ENCODE measurements at regions not wholly inside any gene's neighbourhood (a gene's known extent, or its start where the extent isn't known, plus 50 kb on each side); places are given as distances from the start of the nearest gene placed in this dataset.

- Histone ChIP-seq H3K18ac (ENCODE audit: extremely low read depth, low read length) (no peak overlapping the region), H3K56ac (replicated peaks; ENCODE audit: insufficient read length, low read depth, low read length) (no peak overlapping the region), H3K4me1 (replicated peaks in 1 of 4; ENCODE audit: control insufficient read depth in 3 of 4, insufficient read depth in 4 of 4, low read length in 3 of 4) (no peaks in the 10 kb centered on the region), H2BK5ac (ENCODE audit: low read depth, low read length) (no peak overlapping the region), H2BK20ac (ENCODE audit: low read length) (no peak overlapping the region), H4K91ac (replicated peaks; ENCODE audit: insufficient read length, low read length) (no peak overlapping the region), H3K36me3 (ENCODE audit: control insufficient read depth in 2 of 4, insufficient read depth in 4 of 4, low read length in 3 of 4) (no peaks in the 10 kb centered on the region), H3K14ac (ENCODE audit: insufficient read length) (no peak overlapping the region), H2AK5ac (ENCODE audit: low read depth, low read length) (no peak overlapping the region), H3K27ac (ENCODE audit: low read depth, low read length) (no peak overlapping the region), H2BK12ac (ENCODE audit: low read depth, low read length) (no peak overlapping the region), H3K9ac (replicated peaks in 1 of 4; ENCODE audit: extremely low read depth in 1 of 4, low read depth in 3 of 4, low read length in 3 of 4) (no peak overlapping the region), H2BK15ac (ENCODE audit: low read length) (no peak overlapping the region), H3K79me2 (ENCODE audit: control insufficient read depth in 1 of 2, insufficient read depth in 2 of 2, low read length in 2 of 2) (no peaks in the 10 kb centered on the region), H4K5ac (ENCODE audit: insufficient read length, low read depth, low read length) (no peak overlapping the region), H3K79me1 (ENCODE audit: low read depth, low read length) (no peaks in the 10 kb centered on the region), H2BK120ac (replicated peaks; ENCODE audit: low read depth, low read length) (no peak overlapping the region), H2AFZ (ENCODE audit: low read length) (no peak overlapping the region), H4K8ac (ENCODE audit: extremely low read depth, insufficient read depth, low read length) (no peak overlapping the region), H3K27me3 (replicated peaks in 1 of 4; ENCODE audit: control insufficient read depth in 3 of 4, extremely low read depth in 1 of 4, insufficient read depth in 3 of 4, low read length in 3 of 4) (no peaks in the 10 kb centered on the region), H3K23ac (ENCODE audit: insufficient read length) (no peak overlapping the region), H3K23me2 (ENCODE audit: low read depth, low read length) (no peaks in the 10 kb centered on the region), H3K4ac (replicated peaks; ENCODE audit: insufficient read length, low read depth, low read length) (no peak overlapping the region), H3K4me2 (ENCODE audit: insufficient read depth in 1 of 2, low read depth in 2 of 2, low read length in 2 of 2) (no peak overlapping the region), H3K9me3 (ENCODE audit: insufficient read depth in 2 of 2, low read depth in 1 of 2, low read length in 1 of 2) (no peaks in the 10 kb centered on the region), H3K4me3 (ENCODE audit: extremely low read depth in 1 of 4, insufficient read depth in 2 of 4, low read depth in 3 of 4, low read length in 4 of 4) (no peak overlapping the region), H4K20me1 (replicated peaks in 1 of 2; ENCODE audit: control insufficient read depth in 1 of 2, insufficient read depth in 2 of 2, low read length in 2 of 2) (no peaks in the 10 kb centered on the region)
- WGBS, 2 experiments (ENCODE audit: extremely low coverage in 1 of 2, insufficient coverage in 1 of 2, insufficient read length in 1 of 2, insufficient replicate concordance in 2 of 2, low coverage in 1 of 2, low lambda C conversion rate in 2 of 2, missing lambda C conversion rate in 1 of 2), result 94% methylated on average over 4 of the region's 4 CpGs; no CpG with 5 or more reads in 1 of the 2 experiments
- CTCF ChIA-PET (ENCODE audit: partially characterized antibody), result no interaction called here
- POLR2A ChIA-PET (ENCODE audit: partially characterized antibody), result no interaction called here
- no peak for DNase-seq (ENCODE audit: low read depth in 1 of 2, low spot score in 2 of 2)
- no peak for FAIRE-seq
- TF ChIP-seq RBBP5 (IDR thresholded peaks at IDR 0.05; ENCODE audit: borderline replicate concordance, low read depth, low read length), result no peak
- no peak for TF ChIP-seq ZNF274 (IDR thresholded peaks at IDR 0.05; ENCODE audit: borderline replicate concordance, extremely low read depth, low read length)
- TF ChIP-seq KDM4A (IDR thresholded peaks at IDR 0.05; ENCODE audit: low read depth, low read length, severe bottlenecking), result no peak
- no peak for TF ChIP-seq EP300 (IDR thresholded peaks at IDR 0.05; ENCODE audit: borderline replicate concordance in 1 of 2, low read depth in 2 of 2, low read length in 2 of 2)
- TF ChIP-seq SIRT6 (IDR thresholded peaks at IDR 0.05; ENCODE audit: low read length), result no peak
- no peak for TF ChIP-seq SP1 (IDR thresholded peaks at IDR 0.05; ENCODE audit: low read depth, low read length)
- no peak for TF ChIP-seq KDM5A (IDR thresholded peaks at IDR 0.05; ENCODE audit: low read length)
Observed at GRCh38 chrX:99348256-99348655, 1061.8 kb downstream of the PCDH19 start.

Data from H1 (cell line).